K562 (cell line): ENCODE measurements at regions not wholly inside any gene's neighbourhood (a gene's known extent, or its start where the extent isn't known, plus 50 kb on each side); places are given as distances from the start of the nearest gene placed in this dataset.

Source experiments
- ATAC-seq: fragments of 200-7000 bp; cut with Tn5 transposase; 3 replicates; pipeline ENCODE4 v1.9.1; 2020; ENCODE audit warnings: moderate library complexity
- BruUV-seq: library from RNA; stranded (reverse); fragments of 400-500 nt; replicated peaks from 2 replicates; lab custom pipeline; 2021; lab: Mats Ljungman, UMichigan
- CTCF ChIA-PET: fragments of 300-600 bp; formaldehyde crosslinking; extraction: SDS; loops from one replicate; lab custom pipeline; 2021; ENCODE audit warnings: low intra/inter-chr PET ratio; lab: Yijun Ruan, JAX
- POLR2A ChIA-PET: fragments of 300-600, 350-650 bp; sonication (Branson Sonifier 250); formaldehyde crosslinking; extraction: SDS; loops from one replicate; lab custom pipeline; 2021; ENCODE audit warnings: antibody characterized with exemption, inconsistent platforms; lab: Yijun Ruan, JAX
- DNase-seq, 4 experiments: peaks; one replicate each; pipeline versions ENCODE4 v3.0.0 to v3.0.0-alpha.2; 2011 to 2018; ENCODE audit warnings: low spot score in 3 of 4, mixed read lengths in 3 of 4; ENCODE audit errors: extremely low read depth in 1 of 4
- FAIRE-seq: peaks from 2 replicates; lab custom pipeline; 2011; peaks lifted over from hg19 to GRCh38; lab: Jason Lieb, UNC
- H2AFZ ChIP-seq: 2 replicates; pipeline ENCODE4 v1.6.0; 2011; ENCODE audit warnings: low read depth, low read length, control low read depth, inconsistent platforms
- H3K27ac ChIP-seq: fragments of 200-600 bp; 3 replicates; pipeline ENCODE4 v1.8.0; 2011; ENCODE audit warnings: low read depth, mild to moderate bottlenecking, control low read depth, inconsistent platforms, low read length, moderate library complexity, mixed read lengths; ENCODE audit errors: extremely low read depth
- H3K27me3 ChIP-seq, 2 experiments: fragments of 300-600 bp in 1 of 2; 2 replicates in 1 of 2; 3 replicates in 1 of 2; pipeline versions ENCODE4 v1.6.0 to v1.8.0; 2011; ENCODE audit warnings: inconsistent platforms in 2 of 2, low read length in 2 of 2, mild to moderate bottlenecking in 1 of 2, mixed read lengths in 1 of 2, moderate library complexity in 1 of 2; ENCODE audit not compliant: control insufficient read depth in 2 of 2, insufficient read depth in 2 of 2
- H3K36me3 ChIP-seq: fragments of 300-600 bp; 3 replicates; pipeline ENCODE4 v1.8.0; 2011; ENCODE audit warnings: mild to moderate bottlenecking, low read length, inconsistent platforms; ENCODE audit not compliant: control insufficient read depth, insufficient read depth
- H3K4me1 ChIP-seq, 2 experiments: fragments of 200-600 bp in 1 of 2; replicated peaks in 1 of 2; 2 replicates in 1 of 2; 3 replicates in 1 of 2; pipeline versions ENCODE4 v1.5.1 to v1.8.0; 2011; ENCODE audit warnings: inconsistent platforms in 2 of 2, low read length in 2 of 2, mild to moderate bottlenecking in 1 of 2, mixed read lengths in 1 of 2, moderate library complexity in 1 of 2; ENCODE audit not compliant: control insufficient read depth in 2 of 2, insufficient read depth in 2 of 2
- H3K4me2 ChIP-seq: 2 replicates; pipeline ENCODE4 v1.6.1; 2011; ENCODE audit warnings: low read length, control low read depth, inconsistent platforms, mixed read lengths; ENCODE audit not compliant: insufficient read depth
- H3K4me3 ChIP-seq: fragments of 200-600 bp; sonication (generic), shearing (Covaris generic); 2 replicates; pipeline ENCODE4 v1.5.1; 2016; ENCODE audit warnings: control low read depth, inconsistent platforms
- H3K79me2 ChIP-seq: fragments of 200-600 bp; 3 replicates; pipeline ENCODE4 v1.8.0; 2011; ENCODE audit warnings: low read length, inconsistent platforms; ENCODE audit not compliant: control insufficient read depth, insufficient read depth
- H3K9ac ChIP-seq, 2 experiments: 2 replicates each; pipeline versions ENCODE4 v1.6.0 to v1.6.1; 2011; ENCODE audit warnings: low read depth in 2 of 2, low read length in 2 of 2, control low read depth in 1 of 2, inconsistent platforms in 1 of 2, mild to moderate bottlenecking in 1 of 2, mixed read lengths in 1 of 2; ENCODE audit not compliant: insufficient read depth in 1 of 2
- H3K9me1 ChIP-seq: one replicate; pipeline ENCODE4 v1.6.0; 2011; ENCODE audit warnings: inconsistent platforms, mild to moderate bottlenecking, low read length, moderate library complexity; ENCODE audit not compliant: control insufficient read depth, insufficient read depth
- H3K9me3 ChIP-seq: replicated peaks from 2 replicates; pipeline ENCODE4 v1.5.1; 2011; ENCODE audit warnings: low read depth, low read length, inconsistent platforms; ENCODE audit not compliant: control insufficient read depth, insufficient read depth
- H4K20me1 ChIP-seq: replicated peaks from 2 replicates; pipeline ENCODE4 v1.6.1; 2011; ENCODE audit warnings: low read length, inconsistent platforms, mixed read lengths; ENCODE audit not compliant: control insufficient read depth, insufficient read depth
- CEBPG ChIP-seq, 3 experiments: fragments of 200-800 bp in 1 of 3; sonication (Bioruptor generic) in 1 of 3; sonication (generic) in 1 of 3; formaldehyde crosslinking in 1 of 3; IDR thresholded peaks in 2 of 3; conservative IDR thresholded peaks in 1 of 3; 2 replicates each; pipeline versions ENCODE4 v1.6.1 to v1.8.0; 2016 to 2022; ENCODE audit warnings: missing compliant biosample characterization in 2 of 3, missing genetic modification characterization in 2 of 3, mild to moderate bottlenecking in 1 of 3, missing genetic modification reagents in 1 of 3
- E2F1 ChIP-seq: sonication (generic); formaldehyde crosslinking; IDR thresholded peaks from 2 replicates; pipeline ENCODE4 v1.8.1; 2023; ENCODE audit warnings: mild to moderate bottlenecking, missing genetic modification reagents, moderate library complexity
- ELF2 ChIP-seq: fragments of 250-450 bp; sonication (Bioruptor Pico); IDR thresholded peaks from 2 replicates; pipeline ENCODE4 v1.5.0; 2021; ENCODE audit warnings: mild to moderate bottlenecking
- ETS1 ChIP-seq: conservative IDR thresholded peaks from 2 replicates; pipeline ENCODE4 v1.6.1; 2011; ENCODE audit warnings: low read depth, mild to moderate bottlenecking, low read length; ENCODE audit not compliant: control insufficient read depth
- IFI16 ChIP-seq: fragments of 250-450 bp; sonication (Bioruptor Pico); IDR thresholded peaks from 2 replicates; pipeline ENCODE4 v2.1.2; 2022; ENCODE audit warnings: mild to moderate bottlenecking, inconsistent platforms
- IRF9 ChIP-seq: fragments of 450-650 bp; IDR thresholded peaks from 2 replicates; pipeline ENCODE4 v1.6.1; 2016; ENCODE audit warnings: missing biosample characterization, missing genetic modification characterization
- KHSRP ChIP-seq: fragments of 450-650 bp; IDR thresholded peaks from 2 replicates; pipeline ENCODE4 v1.6.1; 2017
- PHF21A ChIP-seq: fragments of 450-650 bp; IDR thresholded peaks from 2 replicates; pipeline ENCODE4 v1.6.1; 2017; ENCODE audit warnings: low read depth, borderline replicate concordance
- PRMT5 ChIP-seq: sonication (generic); formaldehyde crosslinking; IDR thresholded peaks from 2 replicates; pipeline ENCODE4 v1.5.0; 2020; ENCODE audit warnings: missing genetic modification reagents
- RBM15 ChIP-seq: fragments of 200-400 bp; formaldehyde crosslinking; IDR thresholded peaks from 2 replicates; pipeline ENCODE4 v1.6.1; 2018; ENCODE audit warnings: mild to moderate bottlenecking, low read length, moderate library complexity; ENCODE audit not compliant: insufficient read depth
- TAF7 ChIP-seq: fragments of 450-650 bp; IDR thresholded peaks from 2 replicates; pipeline ENCODE4 v1.6.1; 2016; ENCODE audit warnings: missing genetic modification characterization, missing compliant biosample characterization
- TGIF2 ChIP-seq: sonication (generic); formaldehyde crosslinking; IDR thresholded peaks from 2 replicates; pipeline ENCODE4 v1.8.1; 2022; ENCODE audit warnings: mild to moderate bottlenecking, missing genetic modification reagents, moderate library complexity
- ZNF444 ChIP-seq: fragments of 250-450 bp; sonication (Bioruptor Pico); IDR thresholded peaks from 2 replicates; pipeline ENCODE4 v1.4.0; 2020; ENCODE audit warnings: mild to moderate bottlenecking, moderate library complexity
- WGBS: fragments of 100-300 bp; shearing (Covaris generic); methylation state at CpG from one replicate; pipeline ENCODE4 v1.1.6; 2016; ENCODE audit warnings: low coverage, mixed read lengths; ENCODE audit not compliant: insufficient coverage; ENCODE audit errors: missing lambda C conversion rate; 5-methylcytosine and 5-hydroxymethylcytosine counted together
- in situ Hi-C: fragments of 300-500 bp; cut with MboI; formaldehyde crosslinking; loops from 4 replicates; pipeline ENCODE4 v1.15.0; 2018; ENCODE audit warnings: inconsistent platforms, mixed read lengths
- intact Hi-C: fragments of 100-400 bp; cut with micrococcal nuclease; formaldehyde crosslinking; loops from 2 replicates; pipeline ENCODE4 v1.14.2; 2022

- Histone ChIP-seq H3K9ac (no peak overlapping the region), H3K27me3 (no peaks in the 10 kb centered on the region), H2AFZ (no peak overlapping the region), H3K36me3 (no peaks in the 10 kb centered on the region), H3K4me1 (no peaks in the 10 kb centered on the region), H3K4me3 (no peak overlapping the region), H3K9me1 (no peaks in the 10 kb centered on the region), H3K27ac (no peak overlapping the region), H4K20me1 (no peaks in the 10 kb centered on the region), H3K9me3 (no peaks in the 10 kb centered on the region), H3K4me2 (no peak overlapping the region), H3K79me2 (no peaks in the 10 kb centered on the region)
- intact Hi-C loops (no loop called here), in situ Hi-C loops (no loop called here)
- ChIA-PET CTCF (no interaction called here), POLR2A (no interaction called here)
- no TSS peak for BruUV-seq
- DNase-seq (no peak), ATAC-seq (no peak), FAIRE-seq (no peak)
- TF ChIP-seq TGIF2 (CRISPR knock-in tag) (no peak), PRMT5 (no peak), PHF21A (no peak), IFI16 (CRISPR knock-in tag) (no peak)
- 4% methylated on average over 5 of the region's 5 CpGs for WGBS
Observed at GRCh38 chr3:189058071-189058470, 113.7 kb upstream of the TPRG1 start.

- no peak for FAIRE-seq
- no peaks in the 10 kb centered on the region for H3K9me3 ChIP-seq
- H3K9me1 ChIP-seq = no peaks in the 10 kb centered on the region
- H3K36me3 ChIP-seq = no peaks in the 10 kb centered on the region
- no peak overlapping the region for H3K9ac ChIP-seq
- no peaks in the 10 kb centered on the region for H3K27me3 ChIP-seq
- H3K4me2 ChIP-seq = no peak overlapping the region
- no peak for TF ChIP-seq E2F1
- no peak for TF ChIP-seq IRF9 (tag)
- TF ChIP-seq KHSRP = no peak
- no peak for TF ChIP-seq ETS1
- no peak for TF ChIP-seq RBM15
- TF ChIP-seq ZNF444 (CRISPR knock-in tag) = no peak
- TF ChIP-seq CEBPG (CRISPR knock-in tag; IDR thresholded peaks at IDR 0.05) = no peak
- TF ChIP-seq CEBPG (tag; conservative IDR thresholded peaks at IDR 0.05 in 1 of 2, IDR thresholded peaks at IDR 0.05 in 1 of 2) = no peak
- TF ChIP-seq ELF2 (CRISPR knock-in tag) = no peak
- TF ChIP-seq TAF7 = no peak
- ChIA-PET CTCF (no interaction called here), POLR2A (interaction anchor here (0.7 kb wide), 1 partner anchor 1875 kb away, joined by 3 read pairs; no protein-coding TSS in a partner anchor)
- in situ Hi-C loops (no loop called here), intact Hi-C loops (no loop called here)
- no peaks in the 10 kb centered on the region for H3K79me2 ChIP-seq
- no peak overlapping the region for H3K27ac ChIP-seq
- BruUV-seq = no TSS peak
- H3K4me3 ChIP-seq = no peak overlapping the region
- no peak overlapping the region for H2AFZ ChIP-seq
- ATAC-seq = no peak
- no peaks in the 10 kb centered on the region for H4K20me1 ChIP-seq
- H3K4me1 ChIP-seq = no peaks in the 10 kb centered on the region
- DNase-seq = no peak
Observed at GRCh38 chr3:189070965-189071364, 100.8 kb upstream of the TPRG1 start.
